ENCODE measurements at regions not wholly inside any gene's neighbourhood (a gene's known extent, or its start where the extent isn't known, plus 50 kb on each side); places are given as distances from the start of the nearest gene placed in this dataset.

DNA sequence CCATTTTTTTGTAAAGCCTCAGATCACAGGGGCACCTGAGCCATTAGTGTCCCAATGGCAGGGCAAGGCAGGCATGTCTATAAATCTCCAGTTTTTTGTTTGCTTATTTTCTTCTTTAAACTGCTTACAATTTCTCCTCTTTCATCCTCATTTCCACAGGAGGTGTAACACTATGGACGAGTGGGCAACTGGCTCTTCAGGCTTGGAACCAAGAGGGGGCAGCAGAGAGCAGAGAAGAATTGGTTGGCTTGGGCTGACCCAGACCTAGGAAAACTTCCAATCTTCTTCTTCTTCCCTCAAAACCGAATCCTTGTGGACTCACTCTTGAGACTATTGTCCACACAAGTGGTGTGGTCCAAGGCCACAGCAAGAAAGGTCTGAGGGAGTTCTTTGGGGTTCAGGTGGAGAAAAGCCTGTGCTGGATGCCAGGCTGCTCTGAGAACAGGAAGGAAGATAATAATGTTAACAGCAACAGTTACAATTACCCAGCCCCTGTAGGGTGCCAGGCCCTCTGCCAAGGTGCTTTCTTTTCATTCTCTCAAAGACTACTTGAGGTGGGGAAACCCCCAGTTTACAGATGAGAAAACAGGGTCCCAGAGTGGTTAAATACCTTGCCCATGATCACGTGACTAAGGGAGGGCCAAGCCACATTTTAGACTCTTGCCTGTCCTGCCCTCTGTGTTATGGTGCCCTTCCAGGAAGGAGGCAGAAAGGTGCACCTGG, 70.7 kb upstream of the E2F8 start:
- no peak for TF ChIP-seq NFIC (IDR thresholded peaks at IDR 0.05)
- TF ChIP-seq, protein P1, sequence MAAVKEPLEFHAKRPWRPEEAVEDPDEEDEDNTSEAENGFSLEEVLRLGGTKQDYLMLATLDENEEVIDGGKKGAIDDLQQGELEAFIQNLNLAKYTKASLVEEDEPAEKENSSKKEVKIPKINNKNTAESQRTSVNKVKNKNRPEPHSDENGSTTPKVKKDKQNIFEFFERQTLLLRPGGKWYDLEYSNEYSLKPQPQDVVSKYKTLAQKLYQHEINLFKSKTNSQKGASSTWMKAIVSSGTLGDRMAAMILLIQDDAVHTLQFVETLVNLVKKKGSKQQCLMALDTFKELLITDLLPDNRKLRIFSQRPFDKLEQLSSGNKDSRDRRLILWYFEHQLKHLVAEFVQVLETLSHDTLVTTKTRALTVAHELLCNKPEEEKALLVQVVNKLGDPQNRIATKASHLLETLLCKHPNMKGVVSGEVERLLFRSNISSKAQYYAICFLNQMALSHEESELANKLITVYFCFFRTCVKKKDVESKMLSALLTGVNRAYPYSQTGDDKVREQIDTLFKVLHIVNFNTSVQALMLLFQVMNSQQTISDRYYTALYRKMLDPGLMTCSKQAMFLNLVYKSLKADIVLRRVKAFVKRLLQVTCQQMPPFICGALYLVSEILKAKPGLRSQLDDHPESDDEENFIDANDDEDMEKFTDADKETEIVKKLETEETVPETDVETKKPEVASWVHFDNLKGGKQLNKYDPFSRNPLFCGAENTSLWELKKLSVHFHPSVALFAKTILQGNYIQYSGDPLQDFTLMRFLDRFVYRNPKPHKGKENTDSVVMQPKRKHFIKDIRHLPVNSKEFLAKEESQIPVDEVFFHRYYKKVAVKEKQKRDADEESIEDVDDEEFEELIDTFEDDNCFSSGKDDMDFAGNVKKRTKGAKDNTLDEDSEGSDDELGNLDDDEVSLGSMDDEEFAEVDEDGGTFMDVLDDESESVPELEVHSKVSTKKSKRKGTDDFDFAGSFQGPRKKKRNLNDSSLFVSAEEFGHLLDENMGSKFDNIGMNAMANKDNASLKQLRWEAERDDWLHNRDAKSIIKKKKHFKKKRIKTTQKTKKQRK (IDR thresholded peaks at IDR 0.05; ENCODE audit: borderline replicate concordance, low read depth, low read length): no peak
- TF ChIP-seq, protein P2, sequence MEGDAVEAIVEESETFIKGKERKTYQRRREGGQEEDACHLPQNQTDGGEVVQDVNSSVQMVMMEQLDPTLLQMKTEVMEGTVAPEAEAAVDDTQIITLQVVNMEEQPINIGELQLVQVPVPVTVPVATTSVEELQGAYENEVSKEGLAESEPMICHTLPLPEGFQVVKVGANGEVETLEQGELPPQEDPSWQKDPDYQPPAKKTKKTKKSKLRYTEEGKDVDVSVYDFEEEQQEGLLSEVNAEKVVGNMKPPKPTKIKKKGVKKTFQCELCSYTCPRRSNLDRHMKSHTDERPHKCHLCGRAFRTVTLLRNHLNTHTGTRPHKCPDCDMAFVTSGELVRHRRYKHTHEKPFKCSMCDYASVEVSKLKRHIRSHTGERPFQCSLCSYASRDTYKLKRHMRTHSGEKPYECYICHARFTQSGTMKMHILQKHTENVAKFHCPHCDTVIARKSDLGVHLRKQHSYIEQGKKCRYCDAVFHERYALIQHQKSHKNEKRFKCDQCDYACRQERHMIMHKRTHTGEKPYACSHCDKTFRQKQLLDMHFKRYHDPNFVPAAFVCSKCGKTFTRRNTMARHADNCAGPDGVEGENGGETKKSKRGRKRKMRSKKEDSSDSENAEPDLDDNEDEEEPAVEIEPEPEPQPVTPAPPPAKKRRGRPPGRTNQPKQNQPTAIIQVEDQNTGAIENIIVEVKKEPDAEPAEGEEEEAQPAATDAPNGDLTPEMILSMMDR (IDR thresholded peaks at IDR 0.05 in 2 of 3, conservative IDR thresholded peaks at IDR 0.05 in 1 of 3; ENCODE audit: insufficient read depth in 2 of 3, low read depth in 1 of 3, low read length in 3 of 3): peak; percentile 73 to 80 (median 74)
